NCI-H2081 (cell line): ENCODE measurements at regions not wholly inside any gene's neighbourhood (a gene's known extent, or its start where the extent isn't known, plus 50 kb on each side); places are given as distances from the start of the nearest gene placed in this dataset.

Experiments
- DNase-seq, 2 experiments: peaks; one replicate each; lab custom pipeline; 2025; lab: John Stamatoyannopoulos, UW

GRCh38 chr6:156189714-156190113, 587.5 kb upstream of the ARID1B start:
- DNase-seq = no peak

- DNase-seq = no peak
Observed at GRCh38 chr6:156189195-156189594, 588.0 kb upstream of the ARID1B start.

GRCh38 chr6:156185113-156185512, 592.1 kb upstream of the ARID1B start:
- no peak for DNase-seq

- no peak for DNase-seq
Observed at GRCh38 chr6:156183678-156184077, 593.5 kb upstream of the ARID1B start.

- DNase-seq = no peak
Observed at GRCh38 chr6:156182356-156182755, 594.8 kb upstream of the ARID1B start.

DNA sequence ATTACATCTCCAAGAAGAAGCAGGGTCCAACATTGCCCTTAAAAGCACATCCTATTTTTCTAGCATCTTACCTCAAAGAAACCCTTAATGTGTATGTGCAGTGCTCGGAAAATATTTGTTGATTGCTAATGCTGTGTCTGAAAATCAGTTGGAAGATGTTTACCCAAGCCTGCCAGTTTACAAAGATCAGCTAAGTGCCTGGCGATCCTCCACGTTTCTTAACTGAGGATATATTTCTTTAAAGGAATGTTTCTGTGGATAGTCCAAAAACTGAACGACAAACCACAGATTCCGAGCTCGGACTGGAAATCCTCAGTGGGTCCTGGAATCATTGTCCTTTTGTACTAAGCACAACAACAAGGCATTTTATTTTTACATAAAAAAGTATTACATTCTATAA, 595.7 kb upstream of the ARID1B start:
- no peak for DNase-seq

DNA sequence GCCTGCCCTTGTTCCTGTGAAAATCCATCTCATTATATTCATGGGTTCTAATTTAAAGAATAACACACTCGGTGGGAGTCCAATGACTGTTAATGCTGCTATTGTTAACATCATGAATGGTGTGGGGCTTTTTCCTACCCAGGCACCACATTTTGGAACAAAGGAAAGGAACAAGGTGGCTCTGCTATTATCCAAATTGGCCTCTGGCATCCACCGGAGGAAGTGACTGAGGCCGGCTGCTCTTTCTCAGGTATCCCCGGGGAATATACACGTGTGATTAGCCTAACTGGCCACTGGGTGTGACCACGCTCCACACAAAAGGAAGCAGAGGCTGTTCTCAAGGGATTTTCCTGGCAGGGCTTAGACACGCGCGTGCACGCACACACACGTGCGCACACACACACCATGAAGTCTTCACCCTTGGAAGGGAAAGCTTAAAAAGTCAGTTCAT, 601.2 kb upstream of the ARID1B start:
- peak; percentile 92 to 94 for DNase-seq

- no peak for DNase-seq
Observed at GRCh38 chr6:156175433-156175832, 601.7 kb upstream of the ARID1B start.

DNA sequence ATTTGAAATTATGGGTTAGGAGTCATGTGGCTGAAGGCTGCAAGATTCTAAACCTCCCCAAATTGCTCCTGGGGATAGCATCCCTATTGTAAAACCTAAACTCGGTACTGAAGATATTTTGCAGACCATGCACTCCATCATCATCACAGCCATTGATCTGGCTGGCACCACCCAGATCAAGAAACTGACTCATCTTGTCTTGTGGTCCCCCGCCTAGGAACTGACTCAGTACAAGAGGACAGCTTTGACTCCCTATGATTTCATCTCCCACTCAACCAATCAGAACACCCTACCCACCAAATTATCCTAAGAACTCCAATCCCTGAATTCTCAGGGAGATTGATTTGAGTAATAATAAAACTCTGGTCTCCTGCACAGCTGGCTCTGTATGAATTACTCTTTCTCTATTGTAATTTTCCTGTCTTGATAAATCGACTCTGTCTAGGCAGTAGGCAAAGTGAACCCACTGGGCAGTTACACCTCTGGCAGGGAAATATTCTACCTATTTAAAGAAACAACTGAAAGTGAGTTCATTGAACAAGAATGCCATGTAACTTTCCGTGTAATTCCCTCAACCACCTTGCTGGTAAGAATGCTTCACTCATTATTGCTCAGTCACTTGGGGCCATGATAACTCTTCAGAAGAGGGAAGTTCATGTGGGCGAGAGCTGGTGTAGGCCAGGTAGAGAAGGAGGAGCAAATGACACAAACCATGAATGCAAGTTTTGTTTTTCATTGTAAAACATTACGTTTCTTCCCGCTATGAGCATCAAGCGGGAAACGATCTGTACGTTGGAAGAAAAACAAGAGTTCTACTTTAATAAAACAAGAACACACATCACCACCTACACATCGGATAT, 602.9 kb upstream of the ARID1B start:
- no peak for DNase-seq

- no peak for DNase-seq
Observed at GRCh38 chr6:156169371-156169770, 607.8 kb upstream of the ARID1B start.

GRCh38 chr6:156167625-156168071, 609.5 kb upstream of the ARID1B start:
- no peak for DNase-seq

DNA sequence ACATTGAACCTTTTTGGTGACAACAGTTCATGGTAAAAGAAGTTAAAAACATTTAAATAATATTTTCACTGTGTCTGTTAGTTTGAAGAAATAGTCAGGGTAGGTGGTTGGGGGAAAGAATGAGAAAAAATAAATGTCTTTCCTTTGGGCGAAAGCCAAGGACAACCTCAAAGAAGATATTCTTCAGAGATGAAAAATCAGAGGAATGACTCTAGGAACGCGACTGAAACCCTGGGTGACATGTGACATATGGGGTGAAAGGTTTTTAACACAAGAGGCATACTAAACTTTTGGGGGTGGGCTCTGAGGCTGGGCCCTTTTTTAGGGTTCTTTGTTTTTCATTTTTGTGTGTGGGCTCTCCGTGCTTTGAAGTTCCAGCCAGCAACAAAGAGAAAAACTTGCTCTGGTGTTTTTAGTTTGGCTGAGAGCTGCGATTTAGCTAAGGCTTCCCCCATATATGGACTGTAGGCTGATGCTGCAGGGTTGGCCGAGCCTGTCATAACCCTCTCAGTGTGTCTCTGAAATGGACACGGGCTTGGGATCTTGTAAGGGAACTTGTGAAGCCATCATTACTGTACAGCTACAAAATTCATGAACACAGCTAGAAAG, 610.1 kb upstream of the ARID1B start:
- no peak for DNase-seq

DNA sequence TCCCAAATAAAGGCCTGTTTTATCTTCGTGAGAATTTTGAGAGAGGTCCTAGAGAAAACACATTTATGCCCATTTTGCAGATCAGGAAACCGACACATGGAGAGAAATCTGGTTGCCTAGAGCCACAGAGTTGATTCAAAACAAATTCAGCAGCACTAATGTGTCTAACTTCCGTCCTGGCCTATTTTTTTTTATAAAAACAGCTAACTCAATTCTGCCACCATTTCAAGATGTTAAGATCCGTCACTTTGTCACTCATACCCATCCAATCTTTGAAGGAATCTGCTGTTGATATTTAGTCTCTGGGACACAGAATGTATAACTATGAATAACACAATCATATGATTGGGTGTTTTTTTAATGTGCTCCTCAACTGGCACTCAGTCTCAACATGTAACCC, 611.1 kb upstream of the ARID1B start:
- DNase-seq = no peak

- no peak for DNase-seq
Observed at GRCh38 chr6:156164701-156165452, 612.3 kb upstream of the ARID1B start.

GRCh38 chr6:156163311-156163710, 613.9 kb upstream of the ARID1B start:
- no peak for DNase-seq

- no peak for DNase-seq
Observed at GRCh38 chr6:156161471-156161870, 615.7 kb upstream of the ARID1B start.

DNA sequence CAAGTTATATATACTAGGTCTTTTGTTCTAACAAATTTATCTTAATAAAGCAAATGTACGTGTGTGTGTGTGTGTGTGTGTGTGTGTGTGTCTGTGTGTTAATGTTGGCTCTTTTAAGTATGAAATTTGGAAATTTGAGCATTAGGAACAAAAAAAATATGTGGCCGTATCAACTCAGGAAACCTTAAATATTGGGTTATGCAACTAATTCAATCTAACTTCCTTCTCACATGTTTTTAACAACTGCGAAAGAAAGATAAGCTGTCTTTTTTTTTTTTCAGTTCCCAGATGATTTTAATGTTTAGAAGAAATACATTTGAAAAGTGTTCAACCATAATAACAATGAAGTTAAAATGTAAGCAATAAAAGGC, 616.4 kb upstream of the ARID1B start:
- no peak for DNase-seq

GRCh38 chr6:156160007-156160794, 617.0 kb upstream of the ARID1B start:
- no peak for DNase-seq

DNA sequence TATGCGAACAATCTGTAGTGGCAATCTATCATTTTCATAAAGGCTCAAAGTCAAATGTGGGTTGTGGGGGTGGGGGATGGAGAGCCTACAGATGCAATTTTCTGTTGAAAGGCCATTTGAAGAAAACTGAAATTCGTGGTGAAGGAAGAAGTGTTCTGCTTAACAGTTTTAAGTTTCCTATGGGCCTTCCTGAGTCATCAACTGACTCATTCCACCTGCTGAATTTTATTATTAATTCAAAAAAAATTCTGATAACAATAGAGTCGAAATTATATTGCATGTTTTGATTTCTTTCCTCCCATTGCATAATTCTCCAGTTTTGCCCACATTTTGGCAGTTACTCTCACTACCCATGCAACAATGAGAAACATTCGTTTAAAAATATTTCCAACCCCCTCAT, 622.3 kb upstream of the ARID1B start:
- DNase-seq = no peak

GRCh38 chr6:156150391-156150790, 626.8 kb upstream of the ARID1B start:
- DNase-seq = no peak

GRCh38 chr6:156146891-156147290, 630.3 kb upstream of the ARID1B start:
- DNase-seq = no peak
